ENCODE measurements at regions not wholly inside any gene's neighbourhood (a gene's known extent, or its start where the extent isn't known, plus 50 kb on each side); places are given as distances from the start of the nearest gene placed in this dataset.
"Not testable (repeated sequence)": the region's sequence is repeated elsewhere in the genome, so short reads cannot be mapped to it uniquely, and the experiment has no call there.

DNA sequence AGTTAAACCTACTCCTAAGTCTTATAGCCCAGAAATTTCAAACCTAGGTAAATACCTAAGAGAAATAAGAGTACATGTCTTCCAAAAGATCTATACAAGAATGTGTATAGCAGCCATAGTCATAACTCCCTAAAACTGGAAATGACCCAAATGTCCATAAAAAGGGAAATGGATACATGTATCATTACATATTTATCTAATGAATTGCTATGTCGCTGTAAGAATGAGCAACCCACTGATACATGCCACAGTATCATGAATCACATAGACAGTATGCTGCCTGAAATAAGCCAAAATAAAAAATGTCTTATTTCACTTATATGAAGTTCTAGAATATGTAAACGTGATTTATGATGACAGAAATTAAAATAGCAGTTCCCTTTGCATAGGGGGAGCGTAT lies 679.5 kb downstream of the MAFB start:
- Histone ChIP-seq H3K27ac (ENCODE audit: low read depth, low read length) (no peak overlapping the region), H3K9ac (ENCODE audit: low read length in 5 of 5) (no peak overlapping the region), H3K4me3 (ENCODE audit: low read depth in 1 of 5, low read length in 5 of 5) (no peak overlapping the region)

DNA sequence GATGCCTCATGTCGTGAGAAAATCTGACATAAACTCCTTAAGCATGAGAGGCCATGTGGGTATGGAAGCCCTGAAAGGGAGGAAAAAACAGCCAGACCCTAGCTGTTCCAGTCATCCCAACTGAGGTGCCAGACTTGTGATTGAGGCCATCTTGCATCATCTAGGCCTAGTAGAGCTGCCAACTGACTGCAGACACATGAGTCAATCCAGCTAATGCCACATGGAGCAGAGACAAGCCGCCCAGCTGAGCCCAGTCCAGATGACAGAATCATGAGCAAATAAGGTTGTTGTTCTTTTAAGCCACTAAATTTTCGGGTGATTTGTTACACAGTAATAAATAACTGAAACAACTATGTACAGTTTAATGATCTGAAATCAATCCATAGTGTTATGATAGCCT lies 680.9 kb downstream of the MAFB start:
- peaks cover 0 to 15% (median 2%) of the 10 kb centered on the region in 5 donors for H3K9me3 ChIP-seq (ENCODE audit: control insufficient read depth in 5 of 5, low read length in 5 of 5)
- no peak overlapping the region for H3K27ac ChIP-seq (ENCODE audit: low read depth, low read length)
- no peak overlapping the region for H3K9ac ChIP-seq (ENCODE audit: low read length in 5 of 5)
- H3K4me1 ChIP-seq (ENCODE audit: control insufficient read depth in 5 of 5, insufficient read depth in 5 of 5, low read length in 5 of 5), result peaks cover 0 to 9% (median 0%) of the 10 kb centered on the region in 5 donors
- H3K4me3 ChIP-seq (ENCODE audit: low read depth in 1 of 5, low read length in 5 of 5), result no peak overlapping the region
- no peaks in the 10 kb centered on the region for H3K36me3 ChIP-seq (ENCODE audit: control insufficient read depth in 5 of 5, insufficient read depth in 5 of 5, low read length in 5 of 5)
- no peaks in the 10 kb centered on the region for H3K27me3 ChIP-seq (ENCODE audit: control insufficient read depth in 5 of 5, insufficient read depth in 4 of 5, low read length in 5 of 5)

More for the DNA sequence above, 679.5 kb downstream of the MAFB start:
- H3K36me3 ChIP-seq (ENCODE audit: control insufficient read depth in 5 of 5, insufficient read depth in 5 of 5, low read length in 5 of 5), result no peaks in the 10 kb centered on the region
- peaks cover 0 to 9% (median 0%) of the 10 kb centered on the region in 5 donors for H3K4me1 ChIP-seq (ENCODE audit: control insufficient read depth in 5 of 5, insufficient read depth in 5 of 5, low read length in 5 of 5)
- H3K9me3 ChIP-seq (ENCODE audit: control insufficient read depth in 5 of 5, low read length in 5 of 5), result peaks cover 0 to 15% (median 2%) of the 10 kb centered on the region in 5 donors
- H3K27me3 ChIP-seq (ENCODE audit: control insufficient read depth in 5 of 5, insufficient read depth in 4 of 5, low read length in 5 of 5), result no peaks in the 10 kb centered on the region

DNA sequence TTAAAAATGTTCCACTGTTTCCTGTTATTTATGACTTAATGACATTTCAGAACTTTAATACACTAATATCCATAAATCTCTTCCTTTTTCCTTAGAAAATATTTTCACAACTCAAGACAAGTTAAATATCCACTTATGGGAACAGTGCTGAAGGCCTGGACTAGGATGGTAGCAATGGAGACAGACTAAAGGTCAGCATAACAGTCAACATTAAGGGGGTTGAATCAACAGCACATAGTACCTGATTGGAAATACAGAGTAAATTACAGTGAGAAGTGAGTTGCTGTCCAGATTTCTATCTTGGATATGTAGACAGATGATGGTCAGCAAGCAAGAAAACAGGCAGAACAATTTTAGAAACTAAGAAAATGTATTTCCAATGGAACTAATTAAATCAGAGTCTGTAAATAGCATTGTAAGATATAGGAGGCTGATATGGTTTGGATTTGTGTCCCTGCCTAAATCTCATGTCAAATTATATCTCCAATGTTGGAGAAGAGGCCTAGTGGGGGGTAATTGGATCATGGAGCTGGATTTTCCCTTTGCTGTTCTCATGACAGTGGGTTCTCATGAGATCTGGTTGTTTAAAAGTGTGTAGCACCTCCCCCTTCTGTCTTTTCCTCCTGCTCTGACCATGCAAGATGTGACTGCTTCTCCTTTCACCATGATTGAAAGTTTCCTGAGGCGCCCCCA lies 682.7 kb downstream of the MAFB start:
- H3K4me1 ChIP-seq (ENCODE audit: control insufficient read depth in 5 of 5, insufficient read depth in 5 of 5, low read length in 5 of 5), result peaks cover 0 to 9% (median 0%) of the 10 kb centered on the region in 5 donors
- peaks cover 0 to 15% (median 2%) of the 10 kb centered on the region in 5 donors for H3K9me3 ChIP-seq (ENCODE audit: control insufficient read depth in 5 of 5, low read length in 5 of 5)
- H3K4me3 ChIP-seq (ENCODE audit: low read depth in 1 of 5, low read length in 5 of 5), result no peak overlapping the region
- no peak overlapping the region for H3K9ac ChIP-seq (ENCODE audit: low read length in 5 of 5)
- H3K27ac ChIP-seq (ENCODE audit: low read depth, low read length), result no peak overlapping the region
- H3K36me3 ChIP-seq (ENCODE audit: control insufficient read depth in 5 of 5, insufficient read depth in 5 of 5, low read length in 5 of 5), result no peaks in the 10 kb centered on the region
- no peaks in the 10 kb centered on the region for H3K27me3 ChIP-seq (ENCODE audit: control insufficient read depth in 5 of 5, insufficient read depth in 4 of 5, low read length in 5 of 5)

DNA sequence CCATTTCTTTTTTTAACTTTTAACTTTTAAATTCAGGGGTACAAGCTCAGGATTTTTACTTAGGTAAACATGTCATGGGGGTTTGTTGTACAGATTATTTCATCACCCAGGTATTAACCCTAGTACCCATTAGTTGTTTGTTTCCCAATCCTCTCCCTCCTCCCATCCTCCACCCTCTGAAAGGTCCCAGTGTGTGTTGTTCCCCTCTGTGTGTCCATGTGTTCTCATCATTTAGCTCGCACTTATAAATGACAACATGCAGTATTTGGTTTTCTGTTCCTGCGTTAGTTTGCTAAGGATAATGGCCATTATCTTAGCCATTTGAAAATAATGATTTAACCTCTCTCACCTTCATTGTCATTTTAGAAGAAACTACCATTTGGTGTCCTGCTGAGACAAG lies 684.9 kb downstream of the MAFB start:
- not testable (repeated sequence) for H3K4me3 ChIP-seq (ENCODE audit: low read depth in 1 of 5, low read length in 5 of 5); H3K9ac ChIP-seq (ENCODE audit: low read length in 5 of 5); H3K27me3 ChIP-seq (ENCODE audit: control insufficient read depth in 5 of 5, insufficient read depth in 4 of 5, low read length in 5 of 5); H3K27ac ChIP-seq (ENCODE audit: low read depth, low read length); H3K36me3 ChIP-seq (ENCODE audit: control insufficient read depth in 5 of 5, insufficient read depth in 5 of 5, low read length in 5 of 5); H3K4me1 ChIP-seq (ENCODE audit: control insufficient read depth in 5 of 5, insufficient read depth in 5 of 5, low read length in 5 of 5)
- peaks cover 0 to 15% (median 2%) of the 10 kb centered on the region in 5 donors for H3K9me3 ChIP-seq (ENCODE audit: control insufficient read depth in 5 of 5, low read length in 5 of 5)

DNA sequence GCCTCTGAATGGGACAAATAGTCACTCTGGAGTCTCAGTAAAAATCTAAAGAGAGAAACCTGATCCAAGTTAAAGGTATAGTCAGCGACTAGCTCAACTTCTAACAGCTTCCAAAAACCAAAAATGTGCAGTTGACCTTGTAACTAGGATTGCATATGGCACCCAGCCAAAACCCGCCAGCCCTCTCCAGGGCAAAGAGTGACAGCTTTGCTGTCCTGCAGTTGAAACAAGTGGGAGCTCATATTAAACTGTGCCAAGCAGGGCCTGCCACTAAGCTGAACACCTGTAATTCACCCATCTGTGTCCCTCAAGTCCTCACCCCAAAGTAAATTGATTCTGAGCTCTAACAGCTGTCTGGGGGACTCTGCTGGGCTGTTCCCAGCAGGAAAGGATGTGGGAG lies 695.3 kb downstream of the MAFB start:
- no peak overlapping the region for H3K4me3 ChIP-seq (ENCODE audit: low read depth in 1 of 5, low read length in 5 of 5)
- H3K9ac ChIP-seq (ENCODE audit: low read length in 5 of 5), result no peak overlapping the region
- no peaks in the 10 kb centered on the region for H3K27me3 ChIP-seq (ENCODE audit: control insufficient read depth in 5 of 5, insufficient read depth in 4 of 5, low read length in 5 of 5)
- H3K36me3 ChIP-seq (ENCODE audit: control insufficient read depth in 5 of 5, insufficient read depth in 5 of 5, low read length in 5 of 5), result no peaks in the 10 kb centered on the region
- no peak overlapping the region for H3K27ac ChIP-seq (ENCODE audit: low read depth, low read length)
- peaks cover 0 to 11% (median 0%) of the 10 kb centered on the region in 5 donors for H3K9me3 ChIP-seq (ENCODE audit: control insufficient read depth in 5 of 5, low read length in 5 of 5)
- peaks cover 0 to 23% (median 16%) of the 10 kb centered on the region in 5 donors for H3K4me1 ChIP-seq (ENCODE audit: control insufficient read depth in 5 of 5, insufficient read depth in 5 of 5, low read length in 5 of 5)

DNA sequence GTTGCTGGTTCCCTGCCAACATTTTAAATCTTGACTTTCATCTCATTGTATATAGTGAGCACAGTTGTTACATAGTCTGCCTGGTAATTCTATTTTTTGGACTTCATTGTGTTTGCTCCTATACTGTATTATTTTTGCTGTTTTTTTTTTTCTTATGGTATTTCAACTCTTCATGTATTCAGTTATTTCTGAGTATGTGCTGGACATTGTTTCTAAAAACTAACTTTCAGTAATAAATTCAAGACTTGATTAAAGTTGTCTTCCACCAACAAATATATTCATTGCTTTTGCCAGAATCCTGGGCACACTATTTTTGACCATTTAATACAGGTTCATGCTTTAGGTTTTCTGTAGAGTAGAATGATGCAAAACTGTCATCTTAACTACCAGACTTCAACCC lies 698.3 kb downstream of the MAFB start:
- Histone ChIP-seq H3K4me3 (ENCODE audit: low read depth in 1 of 5, low read length in 5 of 5) (no peak overlapping the region), H3K27ac (ENCODE audit: low read depth, low read length) (no peak overlapping the region), H3K4me1 (ENCODE audit: control insufficient read depth in 5 of 5, insufficient read depth in 5 of 5, low read length in 5 of 5) (peaks cover 10 to 50% (median 30%) of the 10 kb centered on the region in 5 donors), H3K9ac (ENCODE audit: low read length in 5 of 5) (no peak overlapping the region), H3K27me3 (ENCODE audit: control insufficient read depth in 5 of 5, insufficient read depth in 4 of 5, low read length in 5 of 5) (no peaks in the 10 kb centered on the region), H3K36me3 (ENCODE audit: control insufficient read depth in 5 of 5, insufficient read depth in 5 of 5, low read length in 5 of 5) (no peaks in the 10 kb centered on the region), H3K9me3 (ENCODE audit: control insufficient read depth in 5 of 5, low read length in 5 of 5) (peaks cover 0 to 11% (median 0%) of the 10 kb centered on the region in 5 donors)

DNA sequence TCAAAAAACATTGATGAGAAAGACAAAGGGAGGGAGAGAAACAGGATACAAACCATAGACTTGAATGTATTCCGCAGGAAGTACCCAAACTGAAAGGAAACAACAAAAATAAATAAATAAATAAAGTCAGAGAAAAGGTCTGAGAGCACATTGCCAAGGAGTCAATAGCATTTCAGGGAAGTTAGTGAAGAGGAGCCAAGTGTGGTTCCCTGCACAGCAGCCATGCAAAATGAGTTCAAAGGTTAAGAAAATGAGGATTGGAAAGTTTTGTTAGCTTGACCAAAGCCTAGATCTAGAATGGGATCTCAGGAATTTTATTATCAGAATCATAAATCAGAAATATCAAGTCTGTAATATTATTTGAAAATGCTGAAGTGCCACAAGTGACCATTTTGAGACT lies 700.0 kb downstream of the MAFB start:
- Histone ChIP-seq H3K9me3 (ENCODE audit: control insufficient read depth in 5 of 5, low read length in 5 of 5) (peaks cover 0 to 11% (median 0%) of the 10 kb centered on the region in 5 donors), H3K9ac (ENCODE audit: low read length in 5 of 5) (no peak overlapping the region), H3K27ac (ENCODE audit: low read depth, low read length) (no peak overlapping the region), H3K4me3 (ENCODE audit: low read depth in 1 of 5, low read length in 5 of 5) (no peak overlapping the region), H3K27me3 (ENCODE audit: control insufficient read depth in 5 of 5, insufficient read depth in 4 of 5, low read length in 5 of 5) (no peaks in the 10 kb centered on the region), H3K36me3 (ENCODE audit: control insufficient read depth in 5 of 5, insufficient read depth in 5 of 5, low read length in 5 of 5) (no peaks in the 10 kb centered on the region), H3K4me1 (ENCODE audit: control insufficient read depth in 5 of 5, insufficient read depth in 5 of 5, low read length in 5 of 5) (peaks cover 12 to 57% (median 35%) of the 10 kb centered on the region in 5 donors)

DNA sequence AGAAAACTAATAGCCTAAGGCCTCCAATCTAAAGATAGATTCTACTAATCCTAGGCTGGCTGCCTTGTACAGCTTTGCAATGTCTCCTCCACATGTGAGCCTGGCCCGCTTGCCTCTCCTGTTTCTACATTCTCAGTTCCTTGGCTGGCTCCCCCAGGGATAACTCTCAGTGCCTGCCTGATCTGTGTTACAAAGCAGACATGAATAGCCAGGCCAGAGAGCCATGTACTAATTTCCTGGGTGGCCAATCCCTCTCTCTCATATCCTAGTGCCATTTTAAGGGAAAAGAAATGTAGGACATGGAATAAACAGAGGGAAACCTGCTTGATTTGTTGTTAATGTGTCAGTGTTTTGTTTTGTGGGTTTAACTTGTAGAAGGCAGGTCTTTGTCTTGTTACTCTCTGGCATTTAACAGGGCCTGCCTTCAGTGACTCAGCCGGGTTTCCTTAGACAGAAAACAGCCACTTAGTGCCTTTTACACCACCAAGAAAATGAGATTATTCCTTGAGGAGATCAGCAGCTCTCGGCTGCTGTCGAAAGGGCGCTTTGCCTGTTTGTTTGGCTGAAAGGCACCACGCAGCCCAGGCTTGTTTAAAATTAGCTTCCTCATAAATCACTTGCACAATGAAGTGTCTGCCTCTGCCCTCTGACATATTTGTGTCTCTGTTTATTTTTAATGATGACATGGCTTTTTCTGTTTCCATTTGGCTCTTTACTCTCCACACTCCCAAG lies 702.7 kb downstream of the MAFB start:
- Histone ChIP-seq H3K4me3 (ENCODE audit: low read depth in 1 of 5, low read length in 5 of 5) (peak overlapping the region in 2 of 5 donors; percentile 28 to 29), H3K9ac (ENCODE audit: low read length in 5 of 5) (peak overlapping the region; percentile 7 to 78 (median 39)), H3K27me3 (ENCODE audit: control insufficient read depth in 5 of 5, insufficient read depth in 4 of 5, low read length in 5 of 5) (no peaks in the 10 kb centered on the region)

DNA sequence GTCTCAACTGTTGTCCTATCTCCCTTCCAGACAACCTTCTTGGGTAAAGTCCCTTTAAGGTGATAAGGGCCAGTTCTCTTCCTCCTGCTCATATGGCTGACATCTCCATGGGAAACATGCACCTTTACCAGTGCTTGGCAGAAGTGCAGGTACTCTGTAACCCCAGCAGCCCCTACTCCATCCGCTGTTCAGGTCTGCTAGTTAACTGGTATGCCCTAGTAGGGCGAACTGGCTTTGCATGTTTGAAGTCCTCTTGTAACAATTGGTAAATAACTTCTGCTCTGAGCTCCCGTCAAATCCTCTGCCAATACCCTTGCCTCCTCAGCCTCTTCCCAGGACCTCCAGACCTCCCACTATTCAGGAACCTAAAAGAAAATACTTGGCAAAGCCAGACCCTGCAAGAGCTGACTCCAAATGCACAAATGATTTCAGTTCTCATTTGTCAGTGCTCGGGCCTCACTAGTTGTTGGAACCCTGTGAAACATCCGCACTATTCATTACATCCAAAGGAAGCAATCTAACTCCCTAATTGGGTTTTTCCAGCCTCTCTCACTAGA lies 703.7 kb downstream of the MAFB start:
- Histone ChIP-seq H3K9ac (ENCODE audit: low read length in 5 of 5) (peak overlapping the region in 2 of 5 donors; percentile 70 to 78), H3K4me3 (ENCODE audit: low read depth in 1 of 5, low read length in 5 of 5) (no peak overlapping the region), H3K27me3 (ENCODE audit: control insufficient read depth in 5 of 5, insufficient read depth in 4 of 5, low read length in 5 of 5) (no peaks in the 10 kb centered on the region), H3K27ac (ENCODE audit: low read depth, low read length) (peak overlapping the region; percentile 93), H3K36me3 (ENCODE audit: control insufficient read depth in 5 of 5, insufficient read depth in 5 of 5, low read length in 5 of 5) (no peaks in the 10 kb centered on the region), H3K4me1 (ENCODE audit: control insufficient read depth in 5 of 5, insufficient read depth in 5 of 5, low read length in 5 of 5) (peaks cover 12 to 46% (median 28%) of the 10 kb centered on the region in 5 donors), H3K9me3 (ENCODE audit: control insufficient read depth in 5 of 5, low read length in 5 of 5) (peaks cover 0 to 3% (median 0%) of the 10 kb centered on the region in 5 donors)

More for the DNA sequence above, 702.7 kb downstream of the MAFB start:
- Histone ChIP-seq H3K4me1 (ENCODE audit: control insufficient read depth in 5 of 5, insufficient read depth in 5 of 5, low read length in 5 of 5) (peaks cover 12 to 46% (median 28%) of the 10 kb centered on the region in 5 donors), H3K36me3 (ENCODE audit: control insufficient read depth in 5 of 5, insufficient read depth in 5 of 5, low read length in 5 of 5) (no peaks in the 10 kb centered on the region), H3K9me3 (ENCODE audit: control insufficient read depth in 5 of 5, low read length in 5 of 5) (peaks cover 0 to 11% (median 0%) of the 10 kb centered on the region in 5 donors), H3K27ac (ENCODE audit: low read depth, low read length) (peak overlapping the region; percentile 93)

DNA sequence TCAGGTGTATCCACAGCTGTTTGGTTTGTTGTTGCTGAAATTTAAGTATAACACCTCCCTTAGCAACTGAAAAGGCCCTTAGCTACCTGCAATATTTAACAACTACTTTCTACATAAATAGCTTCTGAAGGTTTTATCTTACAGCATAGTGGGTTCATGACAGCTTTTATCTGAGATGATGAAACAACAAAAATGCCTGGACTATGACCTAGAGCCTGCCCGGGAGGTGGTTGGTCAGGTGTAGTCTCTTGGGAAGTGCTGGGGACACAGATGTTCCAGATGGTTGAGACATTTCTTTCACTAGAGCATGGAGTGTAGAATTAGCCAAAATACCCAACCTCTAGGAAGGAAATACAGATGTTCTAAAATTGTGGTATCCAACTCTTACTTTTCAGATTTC lies 705.4 kb downstream of the MAFB start:
- Histone ChIP-seq H3K4me3 (ENCODE audit: low read depth in 1 of 5, low read length in 5 of 5) (no peak overlapping the region), H3K4me1 (ENCODE audit: control insufficient read depth in 5 of 5, insufficient read depth in 5 of 5, low read length in 5 of 5) (peaks cover 12 to 38% (median 20%) of the 10 kb centered on the region in 5 donors), H3K9me3 (ENCODE audit: control insufficient read depth in 5 of 5, low read length in 5 of 5) (no peaks in the 10 kb centered on the region), H3K9ac (ENCODE audit: low read length in 5 of 5) (no peak overlapping the region), H3K27me3 (ENCODE audit: control insufficient read depth in 5 of 5, insufficient read depth in 4 of 5, low read length in 5 of 5) (no peaks in the 10 kb centered on the region), H3K36me3 (ENCODE audit: control insufficient read depth in 5 of 5, insufficient read depth in 5 of 5, low read length in 5 of 5) (no peaks in the 10 kb centered on the region), H3K27ac (ENCODE audit: low read depth, low read length) (no peak overlapping the region)

Data from subcutaneous abdominal adipose tissue (tissue), 5 donors.